SK-N-SH treated with all-trans-retinoic acid at 6 μM for 48 hours (cell line): ENCODE measurements at regions not wholly inside any gene's neighbourhood (a gene's known extent, or its start where the extent isn't known, plus 50 kb on each side); places are given as distances from the start of the nearest gene placed in this dataset.
"Not testable (repeated sequence)": the region's sequence is repeated elsewhere in the genome, so short reads cannot be mapped to it uniquely, and the experiment has no call there.

Experiments used
- ATAC-seq: fragments of 200-7000 bp; cut with Tn5 transposase; 3 replicates; pipeline ENCODE4 v1.9.1; 2020; ENCODE audit warnings: mild to moderate bottlenecking, moderate library complexity
- ARNTL ChIP-seq: fragments of 450-650 bp; formaldehyde crosslinking; IDR thresholded peaks from 2 replicates; pipeline ENCODE4 v1.5.0; 2020; ENCODE audit warnings: low read depth, mild to moderate bottlenecking, moderate library complexity, borderline replicate concordance
- BACH2 ChIP-seq: fragments of 250-450 bp; sonication (Bioruptor Pico); IDR thresholded peaks from 2 replicates; pipeline ENCODE4 v1.9.0; 2021; ENCODE audit warnings: mild to moderate bottlenecking, borderline replicate concordance
- CREB5 ChIP-seq: fragments of 250-450 bp; sonication (Bioruptor Pico); IDR thresholded peaks from 2 replicates; pipeline ENCODE4 v1.5.1; 2020; ENCODE audit warnings: low read depth, mild to moderate bottlenecking, moderate library complexity
- CSDC2 ChIP-seq: fragments of 250-450 bp; sonication (Bioruptor Pico); IDR thresholded peaks from 2 replicates; pipeline ENCODE4 v1.5.0; 2020; ENCODE audit warnings: mild to moderate bottlenecking, moderate library complexity
- CSRNP3 ChIP-seq: fragments of 250-450 bp; sonication (Bioruptor Pico); IDR thresholded peaks from 2 replicates; pipeline ENCODE4 v1.5.1; 2021; ENCODE audit warnings: mild to moderate bottlenecking, moderate library complexity
- ESRRG ChIP-seq: fragments of 250-450 bp; sonication (Bioruptor Pico); IDR thresholded peaks from 2 replicates; pipeline ENCODE4 v1.6.1; 2021; ENCODE audit warnings: mild to moderate bottlenecking
- GLIS3 ChIP-seq: fragments of 250-450 bp; sonication (Bioruptor Pico); IDR thresholded peaks from 2 replicates; pipeline ENCODE4 v1.5.0; 2020; ENCODE audit warnings: mild to moderate bottlenecking, moderate library complexity
- OSR1 ChIP-seq: fragments of 250-450 bp; sonication (Bioruptor Pico); IDR thresholded peaks from 2 replicates; pipeline ENCODE4 v1.8.0; 2022; ENCODE audit warnings: moderate library complexity, mild to moderate bottlenecking, inconsistent platforms
- PATZ1 ChIP-seq: fragments of 250-450 bp; sonication (Bioruptor Pico); IDR thresholded peaks from 2 replicates; pipeline ENCODE4 v1.8.0; 2020; ENCODE audit warnings: mild to moderate bottlenecking, moderate library complexity, borderline replicate concordance
- POU6F1 ChIP-seq: fragments of 250-450 bp; sonication (Bioruptor Pico); IDR thresholded peaks from 2 replicates; pipeline ENCODE4 v1.8.0; 2021; ENCODE audit warnings: low read depth, mild to moderate bottlenecking, moderate library complexity, borderline replicate concordance
- PPARA ChIP-seq: fragments of 250-450 bp; sonication (Bioruptor Pico); IDR thresholded peaks from 2 replicates; pipeline ENCODE4 v1.5.0; 2020; ENCODE audit warnings: mild to moderate bottlenecking, borderline replicate concordance
- RARB ChIP-seq: fragments of 250-450 bp; sonication (Bioruptor Pico); IDR thresholded peaks from 2 replicates; pipeline ENCODE4 v1.8.0; 2021; ENCODE audit warnings: mild to moderate bottlenecking, moderate library complexity
- SNAI2 ChIP-seq: fragments of 250-450 bp; sonication (Bioruptor Pico); IDR thresholded peaks from 2 replicates; pipeline ENCODE4 v1.5.0; 2020; ENCODE audit warnings: mild to moderate bottlenecking, moderate library complexity
- TOX ChIP-seq: fragments of 250-450 bp; sonication (Bioruptor Pico); IDR thresholded peaks from 2 replicates; pipeline ENCODE4 v1.8.0; 2021; ENCODE audit warnings: mild to moderate bottlenecking, moderate library complexity, borderline replicate concordance
- ZC3H10 ChIP-seq: fragments of 250-450 bp; sonication (Bioruptor Pico); IDR thresholded peaks from 2 replicates; pipeline ENCODE4 v1.5.1; 2021; ENCODE audit warnings: mild to moderate bottlenecking, moderate library complexity
- ZFP3 ChIP-seq: fragments of 250-450 bp; sonication (Bioruptor Pico); IDR thresholded peaks from 2 replicates; pipeline ENCODE4 v1.5.0; 2020; ENCODE audit warnings: mild to moderate bottlenecking, moderate library complexity
- ZNF565 ChIP-seq: fragments of 450-650 bp; formaldehyde crosslinking; conservative IDR thresholded peaks from 2 replicates; pipeline ENCODE4 v1.5.0; 2020; ENCODE audit warnings: low read depth, mild to moderate bottlenecking, moderate library complexity
- ZNF70 ChIP-seq: fragments of 450-650 bp; formaldehyde crosslinking; IDR thresholded peaks from 2 replicates; pipeline ENCODE4 v1.5.0; 2020; ENCODE audit warnings: mild to moderate bottlenecking, moderate library complexity
- ZNF8 ChIP-seq: fragments of 450-650 bp; formaldehyde crosslinking; IDR thresholded peaks from 2 replicates; pipeline ENCODE4 v1.5.0; 2020; ENCODE audit warnings: mild to moderate bottlenecking, moderate library complexity

GRCh38 chr1:229134381-229135217, 136.3 kb upstream of the RAB4A start:
- ATAC-seq: not testable (repeated sequence)

GRCh38 chr1:229135773-229136172, 135.1 kb upstream of the RAB4A start:
- TF ChIP-seq ZNF70 (no peak), POU6F1 (CRISPR knock-in tag) (no peak), ZC3H10 (CRISPR knock-in tag) (no peak), OSR1 (CRISPR knock-in tag) (no peak), ZFP3 (no peak), PATZ1 (no peak), CSDC2 (no peak), PPARA (CRISPR knock-in tag) (no peak), TOX (CRISPR knock-in tag) (no peak), CSRNP3 (CRISPR knock-in tag) (no peak), RARB (no peak)
- TF ChIP-seq, all 23 proteins: peak for 0
- ATAC-seq: no peak

GRCh38 chr1:229136822-229137221, 134.1 kb upstream of the RAB4A start:
- TF ChIP-seq PATZ1 (no peak), PPARA (CRISPR knock-in tag) (no peak), SNAI2 (CRISPR knock-in tag) (no peak), ZNF8 (no peak), ARNTL (CRISPR knock-in tag) (no peak), OSR1 (CRISPR knock-in tag) (no peak), POU6F1 (CRISPR knock-in tag) (no peak), ZNF565 (CRISPR knock-in tag) (no peak), GLIS3 (CRISPR knock-in tag) (no peak), TOX (CRISPR knock-in tag) (no peak), ZC3H10 (CRISPR knock-in tag) (no peak), ESRRG (CRISPR knock-in tag) (no peak), BACH2 (CRISPR knock-in tag) (no peak), CREB5 (CRISPR knock-in tag) (no peak), ZFP3 (no peak)
- TF ChIP-seq, all 23 proteins: peak for 0
- ATAC-seq: no peak
